CD4-positive, alpha-beta T cell (primary cell): ENCODE measurements at regions not wholly inside any gene's neighbourhood (a gene's known extent, or its start where the extent isn't known, plus 50 kb on each side); places are given as distances from the start of the nearest gene placed in this dataset.

Experiments
- ATAC-seq: fragments of 200-7000 bp; cut with Tn5 transposase; one replicate; pipeline ENCODE4 v1.10.0; 2022; ENCODE audit warnings: mild to moderate bottlenecking; ENCODE audit not compliant: poor library complexity
- CTCF ChIA-PET: fragments of 350-600 bp; sonication (Branson Sonifier 250); formaldehyde crosslinking; loops from one replicate; lab custom pipeline; 2021; ENCODE audit warnings: antibody characterized with exemption, inconsistent platforms; lab: Charles Lee
- POLR2A ChIA-PET: fragments of 350-600 bp; sonication (Branson Sonifier 250); formaldehyde crosslinking; loops from one replicate; lab custom pipeline; 2021; ENCODE audit warnings: antibody characterized with exemption, inconsistent platforms; lab: Charles Lee
- DNase-seq, 14 experiments: peaks; one replicate each; pipeline ENCODE4 v3.0.0-alpha.2; 2013 to 2020; ENCODE audit warnings: mixed read lengths in 2 of 14
- H3K27ac ChIP-seq, 2 donors: one replicate each; pipeline versions ENCODE4 v1.5.1 to v1.7.0; 2013; ENCODE audit warnings: low read length in 2 of 2, low read depth in 1 of 2, mild to moderate bottlenecking in 1 of 2
- H3K27me3 ChIP-seq, 2 experiments: 1 replicate in 1 of 2; 2 replicates in 1 of 2; pipeline versions ENCODE4 v1.6.1 to v1.7.0; 2013; ENCODE audit warnings: low read length in 2 of 2, control low read depth in 1 of 2, mild to moderate bottlenecking in 1 of 2, moderate library complexity in 1 of 2; ENCODE audit not compliant: insufficient read depth in 2 of 2, control insufficient read depth in 1 of 2
- H3K36me3 ChIP-seq: one replicate; pipeline ENCODE4 v1.6.1; 2013; ENCODE audit warnings: low read length, control low read depth; ENCODE audit not compliant: insufficient read depth
- H3K4me1 ChIP-seq: one replicate; pipeline ENCODE4 v1.6.1; 2013; ENCODE audit warnings: low read length, control low read depth; ENCODE audit not compliant: insufficient read depth
- H3K4me3 ChIP-seq: one replicate; pipeline ENCODE4 v1.5.1; 2013; ENCODE audit warnings: mild to moderate bottlenecking, low read length, moderate library complexity
- H3K9me3 ChIP-seq, 2 experiments: 1 replicate in 1 of 2; 2 replicates in 1 of 2; pipeline versions ENCODE4 v1.6.1 to v1.7.0; 2013; ENCODE audit warnings: low read length in 2 of 2, mild to moderate bottlenecking in 2 of 2, control low read depth in 1 of 2, moderate library complexity in 1 of 2; ENCODE audit not compliant: control insufficient read depth in 1 of 2, insufficient read depth in 1 of 2
- H3K27ac Mint-ChIP-seq: one replicate; pipeline ENCODE4 v1.8.0; 2020; ENCODE audit warnings: mixed read lengths
- H3K27me3 Mint-ChIP-seq: one replicate; pipeline ENCODE4 v1.8.0; 2021; ENCODE audit warnings: mixed read lengths
- H3K36me3 Mint-ChIP-seq: one replicate; pipeline ENCODE4 v1.8.0; 2021; ENCODE audit warnings: low read depth, mixed read lengths
- H3K4me1 Mint-ChIP-seq: one replicate; pipeline ENCODE4 v1.8.0; 2021; ENCODE audit warnings: low read depth, mixed read lengths
- H3K4me3 Mint-ChIP-seq: one replicate; pipeline ENCODE4 v1.8.0; 2020; ENCODE audit warnings: mild to moderate bottlenecking, mixed read lengths
- H3K9me3 Mint-ChIP-seq: one replicate; pipeline ENCODE4 v1.8.0; 2020; ENCODE audit warnings: mixed read lengths
- intact Hi-C, 2 experiments: fragments of 100-400 bp; cut with DNase I in 1 of 2; cut with micrococcal nuclease in 1 of 2; formaldehyde crosslinking; loops; one replicate each; pipeline versions ENCODE4 v1.15.1 to v1.9.0; 2023 to 2025; cut with DNase I, micrococcal nuclease
- TF ChIP-seq, protein P1 (sequence below): fragments of 200-600 bp; IDR thresholded peaks from one replicate; pipeline ENCODE4 v1.8.0; 2022; ENCODE audit warnings: antibody characterized with exemption, mild to moderate bottlenecking

DNA sequence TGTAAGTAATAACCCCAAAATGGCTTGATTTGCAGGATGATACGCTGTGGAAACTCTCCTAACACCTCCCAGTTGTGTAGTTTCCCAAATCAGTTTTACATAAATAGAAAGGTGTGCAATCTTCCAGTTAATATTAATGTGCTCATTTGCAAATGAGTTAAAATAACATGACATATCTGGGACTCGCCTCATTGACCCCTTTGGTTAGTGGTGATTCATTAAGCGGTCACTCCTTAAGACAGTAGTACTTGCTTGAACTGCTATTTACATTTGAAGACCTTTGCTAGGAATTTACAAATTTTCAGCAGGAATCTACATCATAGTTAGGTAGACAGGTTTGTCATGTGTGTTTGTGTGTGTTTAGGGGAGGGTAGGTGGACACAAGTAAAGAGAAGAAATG is 1367.7 kb upstream of the CELF4 start:
- Mint-ChIP-seq H3K27ac (no peak overlapping the region), H3K4me1 (no peaks in the 10 kb centered on the region), H3K36me3 (no peaks in the 10 kb centered on the region), H3K27me3 (no peaks in the 10 kb centered on the region), H3K9me3 (no peaks in the 10 kb centered on the region), H3K4me3 (no peak overlapping the region)
- Histone ChIP-seq H3K4me1 (no peaks in the 10 kb centered on the region), H3K27me3 (no peaks in the 10 kb centered on the region), H3K4me3 (no peak overlapping the region), H3K9me3 (no peaks in the 10 kb centered on the region), H3K27ac (no peak overlapping the region), H3K36me3 (no peaks in the 10 kb centered on the region)
- intact Hi-C loops = no loop called here
- DNase-seq = no peak
- ATAC-seq = no peak
- CTCF ChIA-PET = no interaction called here
- TF ChIP-seq, protein P1, sequence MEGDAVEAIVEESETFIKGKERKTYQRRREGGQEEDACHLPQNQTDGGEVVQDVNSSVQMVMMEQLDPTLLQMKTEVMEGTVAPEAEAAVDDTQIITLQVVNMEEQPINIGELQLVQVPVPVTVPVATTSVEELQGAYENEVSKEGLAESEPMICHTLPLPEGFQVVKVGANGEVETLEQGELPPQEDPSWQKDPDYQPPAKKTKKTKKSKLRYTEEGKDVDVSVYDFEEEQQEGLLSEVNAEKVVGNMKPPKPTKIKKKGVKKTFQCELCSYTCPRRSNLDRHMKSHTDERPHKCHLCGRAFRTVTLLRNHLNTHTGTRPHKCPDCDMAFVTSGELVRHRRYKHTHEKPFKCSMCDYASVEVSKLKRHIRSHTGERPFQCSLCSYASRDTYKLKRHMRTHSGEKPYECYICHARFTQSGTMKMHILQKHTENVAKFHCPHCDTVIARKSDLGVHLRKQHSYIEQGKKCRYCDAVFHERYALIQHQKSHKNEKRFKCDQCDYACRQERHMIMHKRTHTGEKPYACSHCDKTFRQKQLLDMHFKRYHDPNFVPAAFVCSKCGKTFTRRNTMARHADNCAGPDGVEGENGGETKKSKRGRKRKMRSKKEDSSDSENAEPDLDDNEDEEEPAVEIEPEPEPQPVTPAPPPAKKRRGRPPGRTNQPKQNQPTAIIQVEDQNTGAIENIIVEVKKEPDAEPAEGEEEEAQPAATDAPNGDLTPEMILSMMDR = no peak
- POLR2A ChIA-PET = no interaction called here

DNA sequence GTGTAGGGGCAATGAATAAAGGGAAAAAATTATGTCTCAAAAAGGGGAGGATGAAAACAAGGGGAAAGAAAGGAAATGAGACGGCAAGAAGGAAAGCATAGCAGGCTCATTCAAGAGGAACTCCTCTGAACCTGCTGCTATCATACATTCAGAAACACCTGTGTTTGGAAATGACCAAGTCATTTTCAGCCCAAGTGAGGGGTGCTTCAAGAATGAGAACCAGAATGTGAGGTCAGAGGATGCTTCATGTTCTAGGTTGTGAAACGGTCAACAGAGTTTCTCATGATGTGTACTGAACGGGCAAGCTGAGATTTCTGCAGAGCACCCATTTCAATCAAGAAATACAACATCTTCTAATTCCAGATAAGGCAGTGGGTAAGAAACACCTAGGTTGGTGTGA is 1367.2 kb upstream of the CELF4 start:
- POLR2A ChIA-PET = no interaction called here
- no peaks in the 10 kb centered on the region for H3K9me3 ChIP-seq
- Mint-ChIP-seq H3K27me3 (no peaks in the 10 kb centered on the region), H3K9me3 (no peaks in the 10 kb centered on the region), H3K4me1 (no peaks in the 10 kb centered on the region), H3K36me3 (no peaks in the 10 kb centered on the region), H3K27ac (no peak overlapping the region), H3K4me3 (no peak overlapping the region)
- intact Hi-C loops = no loop called here
- no peak for ATAC-seq
- H3K27me3 ChIP-seq = no peaks in the 10 kb centered on the region
- H3K4me3 ChIP-seq = no peak overlapping the region
- CTCF ChIA-PET = no interaction called here
- TF ChIP-seq, protein P1 = no peak
- H3K27ac ChIP-seq = no peak overlapping the region
- H3K36me3 ChIP-seq = no peaks in the 10 kb centered on the region
- H3K4me1 ChIP-seq = no peaks in the 10 kb centered on the region
- DNase-seq = no peak

DNA sequence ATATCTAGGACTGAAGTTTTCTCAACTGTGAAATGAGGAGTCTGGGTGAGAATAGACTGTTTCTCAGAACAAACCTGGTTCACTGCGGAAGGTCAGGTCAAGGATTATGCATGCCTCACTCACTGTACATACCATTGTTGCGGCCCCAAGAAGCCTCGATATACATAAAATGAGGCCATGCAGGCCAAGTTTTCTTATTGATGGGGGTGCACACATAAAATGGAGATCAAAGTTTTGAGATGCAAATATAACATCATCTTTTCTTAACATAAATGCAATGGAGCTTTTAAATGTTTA is 1366.1 kb upstream of the CELF4 start:
- Mint-ChIP-seq H3K9me3 (no peaks in the 10 kb centered on the region), H3K27me3 (no peaks in the 10 kb centered on the region), H3K36me3 (no peaks in the 10 kb centered on the region), H3K4me3 (no peak overlapping the region), H3K27ac (no peak overlapping the region), H3K4me1 (no peaks in the 10 kb centered on the region)
- H3K4me1 ChIP-seq = no peaks in the 10 kb centered on the region
- DNase-seq (no peak), ATAC-seq (no peak)
- no peak overlapping the region for H3K4me3 ChIP-seq
- ChIA-PET CTCF (no interaction called here), POLR2A (no interaction called here)
- intact Hi-C loops = no loop called here
- no peaks in the 10 kb centered on the region for H3K9me3 ChIP-seq
- TF ChIP-seq, protein P1 = no peak
- no peaks in the 10 kb centered on the region for H3K27me3 ChIP-seq
- H3K36me3 ChIP-seq = no peaks in the 10 kb centered on the region
- H3K27ac ChIP-seq = no peak overlapping the region
